NCI-H2107 treated with DMSO at 0.1 percent for 48 hours (cell line): ENCODE measurements at regions not wholly inside any gene's neighbourhood (a gene's known extent, or its start where the extent isn't known, plus 50 kb on each side); places are given as distances from the start of the nearest gene placed in this dataset.
"Not testable (repeated sequence)": the region's sequence is repeated elsewhere in the genome, so short reads cannot be mapped to it uniquely, and the experiment has no call there.

ENCODE experiments used
- DNase-seq: peaks from one replicate; lab custom pipeline; 2025; ENCODE audit not compliant: unreplicated experiment; lab: John Stamatoyannopoulos, UW

DNA sequence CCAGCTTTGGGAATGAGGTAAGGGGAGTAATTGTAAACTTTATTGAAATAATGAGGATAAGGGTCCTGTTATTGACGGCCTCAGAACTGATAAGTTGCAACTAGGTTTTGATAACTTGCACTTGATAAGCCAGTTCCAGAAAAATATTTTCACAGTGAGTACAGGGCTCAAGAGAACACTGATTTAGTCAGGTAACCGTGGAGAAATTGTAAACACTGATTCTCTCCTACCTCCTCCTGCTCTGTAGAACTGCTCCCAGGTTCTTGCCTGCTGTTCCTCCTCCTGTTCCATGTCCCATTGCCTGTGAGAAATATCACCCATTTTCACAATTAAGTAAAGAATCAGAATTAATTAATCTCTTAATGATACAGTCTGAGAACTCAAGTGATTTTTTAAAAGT lies 55.0 kb upstream of the CXXC4 start:
- no peak for DNase-seq

DNA sequence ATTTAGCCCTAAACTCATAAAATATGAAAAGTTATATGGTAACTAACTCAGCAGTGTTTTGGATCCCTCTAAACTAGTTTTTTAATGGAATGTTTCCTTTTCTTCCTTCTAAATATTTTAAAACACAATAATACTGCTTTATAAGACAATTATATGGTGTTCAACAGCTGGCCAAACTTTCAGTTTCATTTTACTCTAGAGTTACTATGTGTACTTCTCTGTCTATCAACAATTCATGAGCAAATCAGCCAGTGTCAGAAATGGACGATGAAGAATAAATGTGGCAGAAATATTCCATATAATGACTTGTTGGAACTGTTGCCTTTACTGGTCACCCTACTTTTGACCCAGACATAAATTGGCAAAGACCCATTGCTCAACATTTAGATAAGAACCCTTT lies 64.8 kb upstream of the CXXC4 start:
- DNase-seq, result no peak

DNA sequence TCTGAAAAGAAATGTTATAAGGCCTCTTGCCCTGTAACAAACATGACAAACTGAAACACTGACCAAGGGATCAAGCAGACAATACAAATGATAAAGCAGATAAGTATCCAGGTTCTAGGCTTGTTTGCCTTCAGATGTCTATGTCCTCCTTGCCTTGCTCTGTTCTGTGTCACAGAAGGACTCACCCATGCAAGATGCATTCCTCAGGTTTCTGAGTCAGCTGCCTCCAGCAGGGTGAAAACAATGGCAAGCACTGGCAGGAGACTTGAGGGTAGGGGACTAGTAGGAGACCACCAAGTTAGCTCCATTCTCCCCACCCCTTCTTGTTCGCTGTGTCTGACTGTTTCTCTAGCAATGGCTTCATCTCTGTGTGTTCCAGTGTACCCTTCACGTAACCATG lies 76.6 kb upstream of the CXXC4 start:
- DNase-seq, result no peak

- no peak for DNase-seq
Observed at GRCh38 chr4:104574371-104574770, 79.7 kb upstream of the CXXC4 start.

GRCh38 chr4:104575278-104575677 lies 80.6 kb upstream of the CXXC4 start:
- no peak for DNase-seq

DNA sequence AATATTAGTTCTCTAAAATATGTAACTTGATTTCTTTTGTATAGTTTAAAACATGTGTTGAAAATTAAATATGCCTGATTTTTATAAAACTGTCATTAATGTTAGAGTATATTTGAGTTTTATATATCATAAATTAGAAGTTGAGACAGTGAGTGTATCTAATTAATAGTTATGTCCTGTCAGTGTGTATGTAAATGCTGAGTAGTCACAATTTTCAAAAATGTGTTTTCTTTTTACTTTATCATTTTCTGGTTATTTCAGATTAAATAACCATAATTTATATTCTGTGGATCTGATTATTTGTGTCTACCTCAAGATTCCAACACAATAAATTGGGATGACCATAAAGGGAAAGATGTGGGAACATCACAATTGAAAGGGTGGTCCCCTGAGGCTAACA lies 82.7 kb upstream of the CXXC4 start:
- no peak for DNase-seq

GRCh38 chr4:104581476-104581875 lies 86.8 kb upstream of the CXXC4 start:
- DNase-seq, result not testable (repeated sequence)

DNA sequence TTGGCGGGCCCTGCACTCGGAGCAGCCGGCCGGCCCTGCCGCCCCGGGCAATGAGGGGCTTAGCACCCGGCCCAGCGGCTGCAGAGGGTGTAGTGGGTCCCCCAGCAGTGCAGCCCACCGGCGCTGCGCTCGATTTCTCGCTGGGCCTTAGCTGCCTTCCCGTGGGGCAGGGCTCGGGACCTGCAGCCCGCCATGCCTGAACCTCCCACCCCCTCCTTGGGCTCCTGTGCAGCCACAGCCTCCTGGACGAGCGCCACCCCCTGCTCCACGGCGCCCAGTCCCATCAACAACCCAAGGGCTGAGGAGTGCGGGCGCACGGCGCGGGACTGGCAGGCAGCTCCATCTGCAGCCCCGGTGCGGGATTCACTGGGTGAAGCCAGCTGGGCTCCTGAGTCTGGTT lies 87.4 kb upstream of the CXXC4 start:
- not testable (repeated sequence) for DNase-seq

GRCh38 chr4:104589264-104589868 lies 94.7 kb upstream of the CXXC4 start:
- peak; percentile 42 for DNase-seq

- peak; percentile 85 for DNase-seq
Observed at GRCh38 chr4:104591510-104591911, 96.8 kb upstream of the CXXC4 start.

DNA sequence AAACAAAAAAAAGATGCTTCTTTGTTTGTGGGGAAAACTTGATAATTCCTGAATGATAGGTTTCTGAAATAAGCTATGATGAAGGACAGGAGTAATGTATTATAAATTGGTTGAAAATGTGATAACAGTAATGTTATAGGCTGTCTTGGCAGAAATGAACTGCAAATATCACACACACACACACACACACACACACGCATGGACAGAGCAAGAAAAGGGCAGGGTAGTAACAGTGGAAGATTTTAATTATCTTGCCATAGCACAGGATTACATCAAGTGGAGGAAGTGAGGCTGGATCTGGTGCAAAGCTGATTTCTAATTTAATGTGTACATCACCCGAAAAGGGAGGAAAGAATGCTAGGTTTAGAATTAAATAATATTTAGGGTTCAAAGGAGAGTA lies 97.5 kb upstream of the CXXC4 start:
- DNase-seq, result peak; percentile 1

DNA sequence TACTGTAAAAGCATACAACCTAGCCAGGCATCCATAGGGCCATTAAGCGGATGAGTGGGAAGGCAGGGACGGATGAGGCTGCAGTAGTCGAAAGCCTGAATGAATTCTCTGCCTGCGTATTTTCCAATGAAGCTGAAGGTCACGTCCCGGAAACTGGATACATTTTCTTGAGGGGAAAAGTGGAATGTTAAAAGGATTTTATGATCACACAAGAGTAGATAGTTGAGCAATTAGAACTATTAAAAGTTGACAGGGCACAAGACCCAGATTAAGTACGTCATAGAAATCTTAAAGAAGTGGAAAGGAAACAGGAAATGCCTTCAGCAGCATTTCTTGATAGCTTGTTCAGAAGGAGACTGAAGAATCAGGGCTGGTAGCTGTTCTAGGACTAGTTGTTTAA lies 98.3 kb upstream of the CXXC4 start:
- no peak for DNase-seq

DNA sequence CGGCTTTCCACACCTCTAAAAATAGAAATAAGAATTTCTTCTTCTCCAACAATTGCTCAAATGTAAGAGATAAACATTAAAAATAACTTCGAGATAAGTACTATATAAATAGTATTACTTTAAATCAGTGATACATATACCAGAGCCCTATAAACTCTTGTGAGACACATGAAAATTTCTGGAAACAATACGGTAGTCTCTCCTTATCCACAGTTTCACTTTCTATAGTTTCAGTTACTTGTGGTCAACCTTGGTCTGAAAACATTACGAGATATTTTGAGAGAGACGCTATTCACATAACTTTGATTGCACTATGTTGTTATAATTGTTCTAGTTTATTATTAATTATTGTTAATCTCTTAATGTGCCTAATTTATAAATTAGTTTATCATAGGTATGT lies 101.5 kb upstream of the CXXC4 start:
- DNase-seq, result no peak

DNA sequence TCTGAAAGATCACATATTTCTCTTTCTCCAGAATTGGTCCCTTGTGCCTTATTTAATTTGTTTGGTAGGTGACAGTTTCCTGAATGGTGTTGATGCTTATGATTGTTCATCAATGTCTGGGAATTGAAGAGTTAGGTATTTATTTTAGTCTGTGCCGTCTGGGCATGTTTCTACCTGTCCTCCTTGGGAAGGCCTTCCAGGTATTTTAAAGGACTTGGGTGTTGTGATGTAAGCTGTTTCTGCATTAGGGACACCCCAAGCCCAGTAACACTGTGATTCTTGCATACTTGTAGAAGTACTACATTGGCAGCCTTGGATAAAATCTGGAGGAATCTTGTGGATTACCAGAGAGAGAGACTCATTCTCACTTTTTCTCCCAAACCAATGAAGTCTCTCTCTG lies 120.8 kb upstream of the CXXC4 start:
- no peak for DNase-seq

- DNase-seq, result no peak
Observed at GRCh38 chr4:104615926-104616325, 121.2 kb upstream of the CXXC4 start.

- DNase-seq, result no peak
Observed at GRCh38 chr4:104616401-104616820, 121.7 kb upstream of the CXXC4 start.

DNA sequence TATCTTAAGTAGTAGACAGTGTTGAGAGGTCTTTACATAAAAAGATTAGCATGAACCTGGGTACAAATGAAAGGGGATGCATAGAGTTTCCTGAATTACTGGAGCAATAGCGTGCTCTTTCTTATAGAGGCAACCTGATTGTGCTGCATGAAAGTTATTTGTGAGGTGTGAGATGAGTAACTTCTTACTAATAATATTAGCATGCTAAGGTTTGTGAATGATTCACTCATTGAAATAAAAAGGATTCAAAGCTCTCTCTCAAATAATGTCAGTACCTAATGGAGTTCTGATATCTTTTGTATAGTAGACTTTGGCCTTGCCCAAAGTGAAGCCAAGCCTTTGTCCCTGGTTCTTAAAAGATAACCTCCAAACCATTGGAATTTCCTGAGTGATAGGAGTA lies 131.0 kb upstream of the CXXC4 start:
- DNase-seq, result no peak

DNA sequence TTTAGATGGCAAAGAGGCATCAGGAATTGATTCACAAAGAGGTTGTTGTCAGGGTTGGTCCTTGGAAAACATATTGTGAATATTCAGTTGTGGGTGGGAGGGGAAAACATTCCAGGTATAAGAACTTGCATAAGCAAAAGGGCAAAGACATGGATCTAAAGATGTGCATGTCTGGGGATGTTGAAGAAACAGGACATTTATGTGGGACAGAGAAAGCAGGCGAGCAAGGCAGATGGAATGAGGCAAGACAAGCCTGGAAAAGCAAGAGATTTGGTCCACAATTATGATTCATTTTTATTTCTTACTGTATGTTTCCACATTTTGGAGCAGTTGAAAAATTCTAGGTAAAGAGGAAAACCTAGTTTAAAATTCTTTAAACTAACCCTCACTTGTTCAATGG lies 134.9 kb upstream of the CXXC4 start:
- no peak for DNase-seq

GRCh38 chr4:104630272-104630671 lies 135.6 kb upstream of the CXXC4 start:
- DNase-seq, result no peak

- no peak for DNase-seq
Observed at GRCh38 chr4:104631000-104631399, 136.3 kb upstream of the CXXC4 start.

- DNase-seq, result no peak
Observed at GRCh38 chr4:104641418-104641817, 146.7 kb upstream of the CXXC4 start.

- no peak for DNase-seq
Observed at GRCh38 chr4:104642521-104642920, 147.8 kb upstream of the CXXC4 start.

DNA sequence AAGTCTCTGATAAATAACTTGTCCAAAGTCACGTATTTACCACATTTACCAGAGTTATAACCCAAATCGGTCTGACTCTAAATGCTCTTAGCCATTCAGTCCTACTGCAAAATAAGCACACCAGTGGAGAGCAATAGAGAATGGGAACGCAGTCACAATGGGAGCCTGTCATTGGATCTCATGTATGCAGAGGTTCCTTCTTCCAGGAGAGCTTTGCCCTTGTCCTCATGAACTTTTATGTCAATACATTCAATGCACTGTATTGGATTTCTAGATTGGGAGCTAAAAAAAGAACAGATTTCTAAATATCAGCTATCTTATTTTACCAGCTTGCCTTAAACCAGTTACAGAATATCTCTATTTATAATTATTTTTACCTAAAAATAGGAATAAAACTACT lies 149.1 kb upstream of the CXXC4 start:
- DNase-seq, result no peak

DNA sequence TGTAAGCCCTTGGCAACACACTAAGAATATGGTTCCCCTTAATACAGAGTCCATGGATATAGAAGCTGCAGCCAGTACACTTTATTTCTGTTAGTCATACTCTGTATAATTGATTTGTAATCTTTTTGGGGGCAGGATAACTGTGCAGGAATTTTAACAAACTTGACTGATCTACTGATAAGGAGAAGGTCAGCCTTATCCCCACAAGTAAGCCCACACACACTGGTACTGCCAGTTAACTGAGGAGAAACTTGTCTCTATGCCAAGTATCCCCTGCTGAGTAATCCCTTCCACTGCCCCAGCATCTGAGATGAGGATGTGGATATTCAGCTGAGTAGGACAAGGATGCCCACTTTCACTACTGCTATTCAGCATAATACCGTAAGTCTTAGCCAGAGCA lies 154.9 kb upstream of the CXXC4 start:
- no peak for DNase-seq
